ENCODE measurements at regions not wholly inside any gene's neighbourhood (a gene's known extent, or its start where the extent isn't known, plus 50 kb on each side); places are given as distances from the start of the nearest gene placed in this dataset.

- Histone ChIP-seq H3K9me1 (replicated peaks; ENCODE audit: control insufficient read depth, extremely low read depth, insufficient read depth, low read length) (no peaks in the 10 kb centered on the region), H2AFZ (ENCODE audit: low read depth, low read length) (no peak overlapping the region), H3K9ac (replicated peaks; ENCODE audit: extremely low read depth, insufficient read depth, low read length) (no peak overlapping the region), H4K20me1 (replicated peaks; ENCODE audit: control insufficient read depth, extremely low read depth, insufficient read depth, low read length) (no peaks in the 10 kb centered on the region), H3K27me3 (ENCODE audit: control insufficient read depth in 2 of 2, insufficient read depth in 2 of 2, low read length in 2 of 2) (no peaks in the 10 kb centered on the region), H3K36me3 (ENCODE audit: control insufficient read depth in 2 of 2, extremely low read depth in 1 of 2, insufficient read depth in 2 of 2, low read length in 2 of 2) (no peaks in the 10 kb centered on the region), H3K4me1 (ENCODE audit: control insufficient read depth, extremely low read depth, insufficient read depth, low read length) (no peaks in the 10 kb centered on the region), H3K4me3 (replicated peaks in 1 of 3; ENCODE audit: insufficient read depth in 1 of 3, low read depth in 1 of 3, low read length in 3 of 3) (no peak overlapping the region), H3K4me2 (ENCODE audit: insufficient read depth, low read length) (no peak overlapping the region), H3K9me3 (replicated peaks; ENCODE audit: control insufficient read depth, insufficient read depth, low read length) (no peaks in the 10 kb centered on the region), H3K79me2 (ENCODE audit: control insufficient read depth, insufficient read depth, low read length) (no peaks in the 10 kb centered on the region), H3K27ac (ENCODE audit: insufficient read depth, low read depth, low read length) (no peak overlapping the region)
- no peak for DNase-seq (ENCODE audit: low read depth, low spot score)
- TF ChIP-seq JUN (IDR thresholded peaks at IDR 0.05; ENCODE audit: borderline replicate concordance, insufficient read depth, insufficient read length, low read depth) (no peak), MYC (IDR thresholded peaks at IDR 0.05; ENCODE audit: low read depth, low read length) (no peak)
- ChIA-PET CTCF (no interaction called here), POLR2A (no interaction called here)
- intact Hi-C loops (cut with micrococcal nuclease) (no loop called here), dilution Hi-C loops (cut with MboI; ENCODE audit: extremely low pct_ligation_motif_present, low sequenced_read_pairs) (no loop called here)
- no peak for FAIRE-seq
- no TSS peak for BruUV-seq (replicated peaks)
These were observed 55.7 kb upstream of the NCAM2 start for GRCh38 chr21:20942523-20942922.

GRCh38 chr21:20943561-20943997 lies 54.6 kb upstream of the NCAM2 start:
- ChIA-PET CTCF (no interaction called here), POLR2A (no interaction called here)
- Histone ChIP-seq H3K4me1 (ENCODE audit: control insufficient read depth, extremely low read depth, insufficient read depth, low read length) (no peaks in the 10 kb centered on the region), H3K9ac (replicated peaks; ENCODE audit: extremely low read depth, insufficient read depth, low read length) (no peak overlapping the region), H2AFZ (ENCODE audit: low read depth, low read length) (no peak overlapping the region), H3K9me1 (replicated peaks; ENCODE audit: control insufficient read depth, extremely low read depth, insufficient read depth, low read length) (no peaks in the 10 kb centered on the region), H3K27ac (ENCODE audit: insufficient read depth, low read depth, low read length) (no peak overlapping the region), H3K36me3 (ENCODE audit: control insufficient read depth in 2 of 2, extremely low read depth in 1 of 2, insufficient read depth in 2 of 2, low read length in 2 of 2) (no peaks in the 10 kb centered on the region), H3K27me3 (ENCODE audit: control insufficient read depth in 2 of 2, insufficient read depth in 2 of 2, low read length in 2 of 2) (no peaks in the 10 kb centered on the region), H4K20me1 (replicated peaks; ENCODE audit: control insufficient read depth, extremely low read depth, insufficient read depth, low read length) (no peaks in the 10 kb centered on the region), H3K4me2 (ENCODE audit: insufficient read depth, low read length) (no peak overlapping the region), H3K4me3 (replicated peaks in 1 of 3; ENCODE audit: insufficient read depth in 1 of 3, low read depth in 1 of 3, low read length in 3 of 3) (no peak overlapping the region), H3K9me3 (replicated peaks; ENCODE audit: control insufficient read depth, insufficient read depth, low read length) (no peaks in the 10 kb centered on the region), H3K79me2 (ENCODE audit: control insufficient read depth, insufficient read depth, low read length) (no peaks in the 10 kb centered on the region)
- TF ChIP-seq FOS (IDR thresholded peaks at IDR 0.05; ENCODE audit: borderline replicate concordance, insufficient read depth, low read length): no peak
- TF ChIP-seq POLR2AphosphoS5 (IDR thresholded peaks at IDR 0.05; ENCODE audit: insufficient read depth, low read depth, low read length): no peak
- no TSS peak for BruUV-seq (replicated peaks)
- intact Hi-C loops (cut with micrococcal nuclease): no loop called here
- DNase-seq (ENCODE audit: low read depth, low spot score): no peak
- dilution Hi-C loops (cut with MboI; ENCODE audit: extremely low pct_ligation_motif_present, low sequenced_read_pairs): no loop called here
- no peak for FAIRE-seq

All from endothelial cell of umbilical vein (primary cell).